ENCODE measurements at regions not wholly inside any gene's neighbourhood (a gene's known extent, or its start where the extent isn't known, plus 50 kb on each side); places are given as distances from the start of the nearest gene placed in this dataset.

- TF ChIP-seq EZH2phosphoT487 (IDR thresholded peaks at IDR 0.05; ENCODE audit: borderline replicate concordance, low read length) = no peak
- TF ChIP-seq, protein P1, sequence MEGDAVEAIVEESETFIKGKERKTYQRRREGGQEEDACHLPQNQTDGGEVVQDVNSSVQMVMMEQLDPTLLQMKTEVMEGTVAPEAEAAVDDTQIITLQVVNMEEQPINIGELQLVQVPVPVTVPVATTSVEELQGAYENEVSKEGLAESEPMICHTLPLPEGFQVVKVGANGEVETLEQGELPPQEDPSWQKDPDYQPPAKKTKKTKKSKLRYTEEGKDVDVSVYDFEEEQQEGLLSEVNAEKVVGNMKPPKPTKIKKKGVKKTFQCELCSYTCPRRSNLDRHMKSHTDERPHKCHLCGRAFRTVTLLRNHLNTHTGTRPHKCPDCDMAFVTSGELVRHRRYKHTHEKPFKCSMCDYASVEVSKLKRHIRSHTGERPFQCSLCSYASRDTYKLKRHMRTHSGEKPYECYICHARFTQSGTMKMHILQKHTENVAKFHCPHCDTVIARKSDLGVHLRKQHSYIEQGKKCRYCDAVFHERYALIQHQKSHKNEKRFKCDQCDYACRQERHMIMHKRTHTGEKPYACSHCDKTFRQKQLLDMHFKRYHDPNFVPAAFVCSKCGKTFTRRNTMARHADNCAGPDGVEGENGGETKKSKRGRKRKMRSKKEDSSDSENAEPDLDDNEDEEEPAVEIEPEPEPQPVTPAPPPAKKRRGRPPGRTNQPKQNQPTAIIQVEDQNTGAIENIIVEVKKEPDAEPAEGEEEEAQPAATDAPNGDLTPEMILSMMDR (conservative IDR thresholded peaks at IDR 0.05; ENCODE audit: low read depth, low read length) = no peak
Measured at GRCh38 chr9:12272471-12273120, 420.6 kb upstream of the TYRP1 start.
